ENCODE measurements at regions not wholly inside any gene's neighbourhood (a gene's known extent, or its start where the extent isn't known, plus 50 kb on each side); places are given as distances from the start of the nearest gene placed in this dataset.
"Not testable (repeated sequence)": the region's sequence is repeated elsewhere in the genome, so short reads cannot be mapped to it uniquely, and the experiment has no call there.

DNA sequence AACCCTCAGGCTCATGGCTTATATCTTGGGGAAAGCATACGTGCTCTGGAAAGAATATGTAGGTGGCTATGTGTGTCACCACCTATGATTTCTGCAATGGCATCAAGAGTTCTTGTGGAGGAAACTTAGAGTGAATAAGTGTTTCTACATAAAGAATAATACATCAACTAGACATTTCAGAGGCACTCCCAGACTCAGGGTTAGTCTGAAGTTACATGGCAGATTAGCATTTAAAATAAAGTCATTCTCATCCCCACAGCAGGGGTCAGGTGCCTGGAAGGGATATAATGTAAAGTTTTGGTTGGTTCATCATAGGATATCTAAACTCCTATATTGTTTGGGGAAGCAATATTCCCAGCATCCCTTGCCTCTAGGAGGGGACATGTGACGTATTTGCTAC lies 182.1 kb downstream of the PCTP start:
- no peak overlapping the region for H3K4me3 ChIP-seq (ENCODE audit: low read length)
- TF ChIP-seq, protein P1, sequence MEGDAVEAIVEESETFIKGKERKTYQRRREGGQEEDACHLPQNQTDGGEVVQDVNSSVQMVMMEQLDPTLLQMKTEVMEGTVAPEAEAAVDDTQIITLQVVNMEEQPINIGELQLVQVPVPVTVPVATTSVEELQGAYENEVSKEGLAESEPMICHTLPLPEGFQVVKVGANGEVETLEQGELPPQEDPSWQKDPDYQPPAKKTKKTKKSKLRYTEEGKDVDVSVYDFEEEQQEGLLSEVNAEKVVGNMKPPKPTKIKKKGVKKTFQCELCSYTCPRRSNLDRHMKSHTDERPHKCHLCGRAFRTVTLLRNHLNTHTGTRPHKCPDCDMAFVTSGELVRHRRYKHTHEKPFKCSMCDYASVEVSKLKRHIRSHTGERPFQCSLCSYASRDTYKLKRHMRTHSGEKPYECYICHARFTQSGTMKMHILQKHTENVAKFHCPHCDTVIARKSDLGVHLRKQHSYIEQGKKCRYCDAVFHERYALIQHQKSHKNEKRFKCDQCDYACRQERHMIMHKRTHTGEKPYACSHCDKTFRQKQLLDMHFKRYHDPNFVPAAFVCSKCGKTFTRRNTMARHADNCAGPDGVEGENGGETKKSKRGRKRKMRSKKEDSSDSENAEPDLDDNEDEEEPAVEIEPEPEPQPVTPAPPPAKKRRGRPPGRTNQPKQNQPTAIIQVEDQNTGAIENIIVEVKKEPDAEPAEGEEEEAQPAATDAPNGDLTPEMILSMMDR (conservative IDR thresholded peaks at IDR 0.05; ENCODE audit: low read length) = no peak
- no peak for DNase-seq (ENCODE audit: low read depth)

DNA sequence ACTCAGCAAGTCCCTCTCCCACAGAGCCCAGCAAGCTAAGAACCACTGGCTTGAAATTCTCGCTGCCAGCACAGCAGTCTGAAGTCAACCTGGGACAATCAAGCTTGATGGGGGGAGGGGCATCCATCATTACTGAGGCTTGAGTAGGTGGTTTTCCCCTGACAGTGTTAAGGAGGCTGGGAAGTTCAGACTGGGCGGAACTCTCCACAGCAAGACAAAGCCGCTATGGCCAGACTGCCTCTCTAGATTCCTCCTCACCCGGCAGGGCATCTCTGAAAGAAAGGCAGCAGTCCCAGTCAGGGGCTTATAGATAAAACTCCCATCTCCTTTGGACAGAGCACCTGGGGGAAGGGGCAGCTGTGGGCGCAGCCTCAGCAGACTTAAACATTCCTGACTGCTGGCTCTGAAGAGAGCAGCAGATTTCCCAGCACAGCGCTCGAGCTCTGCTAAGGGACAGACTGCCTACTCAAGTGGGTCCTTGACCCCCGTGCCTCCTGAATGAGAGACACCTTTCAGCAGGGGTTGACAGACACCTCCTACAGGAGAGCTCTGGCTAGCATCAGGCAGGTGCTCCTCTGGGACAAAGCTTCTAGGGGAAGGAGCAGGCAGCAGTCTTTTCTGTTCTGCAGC lies 188.4 kb downstream of the PCTP start:
- not testable (repeated sequence) for H3K4me3 ChIP-seq (ENCODE audit: low read length); DNase-seq (ENCODE audit: low read depth)

DNA sequence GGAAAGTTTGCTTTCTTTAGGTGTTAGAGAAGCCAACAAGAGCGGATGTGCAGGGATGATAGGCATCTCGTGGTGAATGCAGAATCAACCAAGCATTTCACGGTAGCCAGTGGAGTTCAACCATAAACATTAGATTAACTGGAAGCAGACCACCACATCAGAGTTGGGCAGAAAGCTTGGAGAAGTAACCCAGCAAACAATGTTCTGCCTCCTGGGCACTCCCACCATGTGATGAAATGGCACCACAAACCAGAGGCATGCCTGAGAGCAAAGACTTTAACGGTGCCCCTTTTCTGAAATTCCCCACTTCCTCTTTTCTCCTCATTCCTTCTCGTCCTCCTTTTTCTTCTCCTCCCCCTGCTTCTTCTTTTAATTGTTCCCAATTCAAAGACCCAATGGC lies 193.5 kb upstream of the ANKFN1 start:
- no peak overlapping the region for H3K4me3 ChIP-seq (ENCODE audit: low read length)
- TF ChIP-seq, protein P1 (conservative IDR thresholded peaks at IDR 0.05; ENCODE audit: low read length) = no peak
- DNase-seq (ENCODE audit: low read depth) = no peak

DNA sequence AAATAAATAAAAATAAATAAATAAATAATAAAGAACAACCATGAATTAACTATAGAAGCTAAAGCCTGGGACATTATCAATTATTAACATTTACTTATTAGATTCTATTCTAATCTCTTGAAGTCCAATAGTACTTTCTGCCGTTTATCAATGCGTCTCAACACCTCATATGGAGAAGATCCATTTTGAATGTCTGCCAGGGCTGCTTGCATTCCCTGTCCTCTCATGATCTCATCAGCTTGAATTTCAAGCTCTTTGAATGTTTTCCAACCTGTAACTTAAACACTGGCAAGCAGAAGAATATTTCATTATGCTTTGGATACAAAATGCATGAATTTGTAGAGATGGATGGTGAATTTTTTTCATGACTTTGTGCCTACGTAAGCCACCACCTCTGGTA lies 191.9 kb upstream of the ANKFN1 start:
- DNase-seq (ENCODE audit: low read depth) = no peak
- no peak overlapping the region for H3K4me3 ChIP-seq (ENCODE audit: low read length)
- TF ChIP-seq, protein P1 (conservative IDR thresholded peaks at IDR 0.05; ENCODE audit: low read length) = no peak

GRCh38 chr17:55962951-55963401 lies 190.3 kb upstream of the ANKFN1 start:
- DNase-seq (ENCODE audit: low read depth) = no peak
- TF ChIP-seq, protein P1 (conservative IDR thresholded peaks at IDR 0.05; ENCODE audit: low read length) = no peak
- no peak overlapping the region for H3K4me3 ChIP-seq (ENCODE audit: low read length)

DNA sequence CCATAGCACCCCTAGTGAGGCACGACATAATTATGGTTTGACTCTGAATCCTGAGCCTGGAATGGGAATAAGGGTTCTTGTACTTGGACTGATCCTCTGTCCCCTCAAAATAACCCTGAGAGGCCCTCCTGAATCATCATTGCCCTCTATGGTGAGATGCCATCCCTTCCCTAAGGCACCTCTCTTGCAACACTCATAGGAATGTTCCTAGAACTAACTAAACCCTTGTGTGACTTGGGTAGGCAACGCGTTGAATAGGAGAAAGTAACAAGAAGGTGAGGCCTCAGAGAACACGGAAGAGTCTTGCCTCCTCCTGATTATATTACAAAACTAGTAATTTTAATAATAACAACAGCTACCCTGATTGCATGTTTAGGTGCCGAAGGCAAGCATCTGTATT lies 189.1 kb upstream of the ANKFN1 start:
- TF ChIP-seq, protein P1 (conservative IDR thresholded peaks at IDR 0.05; ENCODE audit: low read length) = no peak
- DNase-seq (ENCODE audit: low read depth) = no peak

DNA sequence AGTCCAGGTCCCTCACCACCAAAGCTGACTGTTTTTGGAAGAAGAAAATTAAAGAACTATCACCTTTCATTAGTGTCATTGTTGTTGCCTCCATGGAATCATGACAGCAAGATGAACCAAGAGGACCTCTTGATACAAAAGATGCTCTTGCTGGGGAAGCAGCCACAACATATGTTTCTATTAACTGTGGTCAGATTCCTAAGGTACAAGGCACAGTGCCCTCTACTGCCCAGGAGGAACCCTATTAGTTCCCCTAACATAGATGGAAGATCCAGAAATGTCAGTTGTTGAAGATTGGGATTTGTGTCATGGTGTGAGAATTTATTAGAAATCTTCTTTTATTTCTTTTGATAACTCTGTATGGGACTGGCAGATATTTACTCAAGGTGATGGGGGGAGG lies 188.2 kb upstream of the ANKFN1 start:
- TF ChIP-seq, protein P1 (conservative IDR thresholded peaks at IDR 0.05; ENCODE audit: low read length) = no peak
- no peak overlapping the region for H3K4me3 ChIP-seq (ENCODE audit: low read length)
- no peak for DNase-seq (ENCODE audit: low read depth)

More for the DNA sequence above, 189.1 kb upstream of the ANKFN1 start:
- no peak overlapping the region for H3K4me3 ChIP-seq (ENCODE audit: low read length)
